OCI-LY3 (cell line): ENCODE measurements at regions not wholly inside any gene's neighbourhood (a gene's known extent, or its start where the extent isn't known, plus 50 kb on each side); places are given as distances from the start of the nearest gene placed in this dataset.

Experiments
- H2AFZ ChIP-seq: fragments of 200-600, 300-600 bp; shearing (Covaris generic); 2 replicates; pipeline ENCODE4 v1.6.0; 2014; ENCODE audit warnings: antibody characterized with exemption, low read depth, low read length
- H3K27ac ChIP-seq: fragments of 200-600, 300-600 bp; sonication (generic); 2 replicates; pipeline ENCODE4 v1.5.1; 2014; ENCODE audit warnings: mild to moderate bottlenecking, low read length, moderate library complexity, mixed read lengths
- H3K27me3 ChIP-seq: fragments of 200-600, 300-600 bp; sonication (generic); 2 replicates; pipeline ENCODE4 v1.6.1; 2014; ENCODE audit warnings: low read depth, low read length, mixed read lengths
- H3K36me3 ChIP-seq: fragments of 200-600, 300-600 bp; sonication (generic); replicated peaks from 2 replicates; pipeline ENCODE3; 2014; ENCODE audit warnings: low read depth, low read length, mixed read lengths
- H3K4me1 ChIP-seq: fragments of 300-600, 200-600 bp; sonication (generic); 2 replicates; pipeline ENCODE4 v1.6.1; 2014; ENCODE audit warnings: low read length, mixed read lengths
- H3K4me2 ChIP-seq: fragments of 200-600, 300-600 bp; sonication (generic); 2 replicates; pipeline ENCODE4 v1.6.1; 2014; ENCODE audit warnings: low read length, mixed read lengths
- H3K4me3 ChIP-seq: fragments of 300-600, 200-600 bp; sonication (generic); 2 replicates; pipeline ENCODE4 v1.5.1; 2014; ENCODE audit warnings: antibody characterized with exemption, mild to moderate bottlenecking, low read length, moderate library complexity
- H3K79me2 ChIP-seq: fragments of 300-600, 200-600 bp; shearing (Covaris generic); 2 replicates; pipeline ENCODE4 v1.6.1; 2014; ENCODE audit warnings: mild to moderate bottlenecking, low read length, mixed read lengths
- H3K9ac ChIP-seq: fragments of 300-600, 200-600 bp; shearing (Covaris generic); 2 replicates; pipeline ENCODE4 v1.6.0; 2014; ENCODE audit warnings: mild to moderate bottlenecking, low read length, moderate library complexity
- H3K9me3 ChIP-seq: fragments of 200-600, 300-600 bp; shearing (Covaris generic); 2 replicates; pipeline ENCODE4 v1.6.1; 2014; ENCODE audit warnings: low read length, mixed read lengths; ENCODE audit not compliant: insufficient read depth
- H4K20me1 ChIP-seq: fragments of 200-600, 300-600 bp; sonication (generic); 2 replicates; pipeline ENCODE4 v1.6.1; 2016; ENCODE audit warnings: low read length, mixed read lengths; ENCODE audit not compliant: insufficient read depth
- CTCF ChIP-seq: fragments of 200-600, 300-600 bp; sonication (generic); IDR thresholded peaks from 2 replicates; pipeline ENCODE4 v1.5.1; 2014; ENCODE audit warnings: antibody characterized with exemption, low read length, low read depth
- EZH2phosphoT487 ChIP-seq: fragments of 200-600 bp; shearing (Covaris generic); IDR thresholded peaks from 2 replicates; pipeline ENCODE4 v1.6.1; 2018; ENCODE audit warnings: antibody characterized with exemption, mixed run types, low read depth

GRCh38 chr4:180680305-180680704, 1562.9 kb upstream of the TENM3 start:
- no peaks in the 10 kb centered on the region for H3K79me2 ChIP-seq
- H3K36me3 ChIP-seq, result no peaks in the 10 kb centered on the region
- no peaks in the 10 kb centered on the region for H3K4me1 ChIP-seq
- H2AFZ ChIP-seq, result no peak overlapping the region
- H3K27me3 ChIP-seq, result no peaks in the 10 kb centered on the region
- no peak overlapping the region for H3K4me3 ChIP-seq
- H3K9ac ChIP-seq, result no peak overlapping the region
- H4K20me1 ChIP-seq, result no peaks in the 10 kb centered on the region
- no peaks in the 10 kb centered on the region; the same call in 1 of the 2 replicates for H3K9me3 ChIP-seq
- TF ChIP-seq CTCF (no peak), EZH2phosphoT487 (no peak)
- H3K4me2 ChIP-seq, result no peak overlapping the region
- no peak overlapping the region for H3K27ac ChIP-seq

- Histone ChIP-seq H3K4me1 (no peaks in the 10 kb centered on the region), H3K79me2 (no peaks in the 10 kb centered on the region), H3K36me3 (no peaks in the 10 kb centered on the region), H2AFZ (no peak overlapping the region), H3K9me3 (no peaks in the 10 kb centered on the region), H3K9ac (no peak overlapping the region), H4K20me1 (no peaks in the 10 kb centered on the region), H3K27ac (no peak overlapping the region), H3K4me2 (no peak overlapping the region), H3K4me3 (no peak overlapping the region), H3K27me3 (no peaks in the 10 kb centered on the region)
- no peak for TF ChIP-seq CTCF
- no peak for TF ChIP-seq EZH2phosphoT487
Observed at GRCh38 chr4:180682776-180683175, 1560.4 kb upstream of the TENM3 start.

GRCh38 chr4:180683186-180683585, 1560.0 kb upstream of the TENM3 start:
- Histone ChIP-seq H3K27me3 (no peaks in the 10 kb centered on the region), H3K9ac (no peak overlapping the region), H3K27ac (no peak overlapping the region), H3K36me3 (no peaks in the 10 kb centered on the region), H3K4me2 (no peak overlapping the region), H3K4me1 (no peaks in the 10 kb centered on the region), H2AFZ (no peak overlapping the region), H3K9me3 (no peaks in the 10 kb centered on the region), H3K79me2 (no peaks in the 10 kb centered on the region), H4K20me1 (no peaks in the 10 kb centered on the region), H3K4me3 (no peak overlapping the region)
- no peak for TF ChIP-seq CTCF
- no peak for TF ChIP-seq EZH2phosphoT487

GRCh38 chr4:180688480-180688879, 1554.7 kb upstream of the TENM3 start:
- H3K4me3 ChIP-seq, result no peak overlapping the region
- no peaks in the 10 kb centered on the region for H3K27me3 ChIP-seq
- H3K9ac ChIP-seq, result no peak overlapping the region
- no peaks in the 10 kb centered on the region for H3K79me2 ChIP-seq
- no peaks in the 10 kb centered on the region for H3K4me1 ChIP-seq
- H3K4me2 ChIP-seq, result no peak overlapping the region
- no peaks in the 10 kb centered on the region; the same call in 1 of the 2 replicates for H3K9me3 ChIP-seq
- no peak overlapping the region for H2AFZ ChIP-seq
- no peaks in the 10 kb centered on the region for H3K36me3 ChIP-seq
- TF ChIP-seq EZH2phosphoT487 (no peak), CTCF (no peak)
- no peak overlapping the region for H3K27ac ChIP-seq
- no peaks in the 10 kb centered on the region for H4K20me1 ChIP-seq
